Kidney epithelial cell (primary cell): ENCODE measurements at regions not wholly inside any gene's neighbourhood (a gene's known extent, or its start where the extent isn't known, plus 50 kb on each side); places are given as distances from the start of the nearest gene placed in this dataset.

Source experiments
- DNase-seq: peaks from one replicate; pipeline ENCODE4 v3.0.0-alpha.2; 2010; ENCODE audit warnings: low read depth
- H3K27me3 ChIP-seq: 2 replicates; pipeline ENCODE4 v1.6.0; 2011; ENCODE audit warnings: low read length; ENCODE audit not compliant: control insufficient read depth, insufficient read depth
- H3K36me3 ChIP-seq: 2 replicates; pipeline ENCODE4 v1.5.1; 2011; ENCODE audit warnings: low read length; ENCODE audit not compliant: control insufficient read depth, insufficient read depth
- H3K4me3 ChIP-seq: 2 replicates; pipeline ENCODE4 v1.5.1; 2011; ENCODE audit warnings: low read depth, mild to moderate bottlenecking, control low read depth, low read length
- TF ChIP-seq, protein P1 (sequence below): IDR thresholded peaks from 2 replicates; pipeline ENCODE4 v1.5.1; 2011; ENCODE audit warnings: mild to moderate bottlenecking, moderate library complexity, low read length, control low read depth, inconsistent platforms; ENCODE audit not compliant: insufficient read depth, poor library complexity, severe bottlenecking

- Histone ChIP-seq H3K36me3 (no peaks in the 10 kb centered on the region), H3K27me3 (no peaks in the 10 kb centered on the region), H3K4me3 (no peak overlapping the region)
- no peak for DNase-seq
- TF ChIP-seq, protein P1, sequence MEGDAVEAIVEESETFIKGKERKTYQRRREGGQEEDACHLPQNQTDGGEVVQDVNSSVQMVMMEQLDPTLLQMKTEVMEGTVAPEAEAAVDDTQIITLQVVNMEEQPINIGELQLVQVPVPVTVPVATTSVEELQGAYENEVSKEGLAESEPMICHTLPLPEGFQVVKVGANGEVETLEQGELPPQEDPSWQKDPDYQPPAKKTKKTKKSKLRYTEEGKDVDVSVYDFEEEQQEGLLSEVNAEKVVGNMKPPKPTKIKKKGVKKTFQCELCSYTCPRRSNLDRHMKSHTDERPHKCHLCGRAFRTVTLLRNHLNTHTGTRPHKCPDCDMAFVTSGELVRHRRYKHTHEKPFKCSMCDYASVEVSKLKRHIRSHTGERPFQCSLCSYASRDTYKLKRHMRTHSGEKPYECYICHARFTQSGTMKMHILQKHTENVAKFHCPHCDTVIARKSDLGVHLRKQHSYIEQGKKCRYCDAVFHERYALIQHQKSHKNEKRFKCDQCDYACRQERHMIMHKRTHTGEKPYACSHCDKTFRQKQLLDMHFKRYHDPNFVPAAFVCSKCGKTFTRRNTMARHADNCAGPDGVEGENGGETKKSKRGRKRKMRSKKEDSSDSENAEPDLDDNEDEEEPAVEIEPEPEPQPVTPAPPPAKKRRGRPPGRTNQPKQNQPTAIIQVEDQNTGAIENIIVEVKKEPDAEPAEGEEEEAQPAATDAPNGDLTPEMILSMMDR, result no peak
Measured at GRCh38 chr5:14954616-14955343, 83.2 kb upstream of the ANKH start.

- TF ChIP-seq, protein P1, result no peak
- Histone ChIP-seq H3K36me3 (no peaks in the 10 kb centered on the region), H3K27me3 (no peaks in the 10 kb centered on the region), H3K4me3 (no peak overlapping the region)
- no peak for DNase-seq
Measured at GRCh38 chr5:14954216-14954615, 82.6 kb upstream of the ANKH start.

DNA sequence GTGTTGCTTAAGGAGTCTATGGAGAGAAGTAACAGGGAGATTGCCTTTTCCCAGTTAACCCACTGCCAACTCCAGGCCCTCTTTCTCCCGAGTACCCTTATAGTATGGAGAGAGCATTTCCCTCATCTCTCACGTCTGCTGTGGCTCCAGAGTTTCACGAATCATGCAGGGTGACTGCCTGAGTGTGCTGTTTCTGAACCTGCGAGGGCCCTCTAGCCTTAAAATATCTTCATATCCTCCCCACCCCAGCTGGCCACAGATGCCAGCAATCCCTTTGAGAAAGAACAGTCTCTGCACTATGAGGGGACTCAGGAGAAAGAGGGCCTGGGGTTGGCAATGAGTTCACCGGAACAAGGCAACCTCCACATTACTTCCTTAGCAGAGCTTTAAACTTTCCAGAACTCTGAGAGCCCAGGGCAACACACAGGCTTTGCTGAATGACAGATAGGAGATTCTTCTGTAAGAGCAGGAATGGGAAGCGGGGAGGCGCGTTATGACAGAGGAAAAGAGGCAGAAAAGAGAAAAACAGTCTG is 81.6 kb upstream of the ANKH start:
- Histone ChIP-seq H3K27me3 (no peaks in the 10 kb centered on the region), H3K4me3 (no peak overlapping the region), H3K36me3 (no peaks in the 10 kb centered on the region)
- DNase-seq, result no peak
- TF ChIP-seq, protein P1, result no peak

- TF ChIP-seq, protein P1, result no peak
- no peaks in the 10 kb centered on the region for H3K27me3 ChIP-seq
- no peak overlapping the region for H3K4me3 ChIP-seq
- DNase-seq, result no peak
- no peaks in the 10 kb centered on the region for H3K36me3 ChIP-seq
Measured at GRCh38 chr5:14948383-14948782, 76.8 kb upstream of the ANKH start.

DNA sequence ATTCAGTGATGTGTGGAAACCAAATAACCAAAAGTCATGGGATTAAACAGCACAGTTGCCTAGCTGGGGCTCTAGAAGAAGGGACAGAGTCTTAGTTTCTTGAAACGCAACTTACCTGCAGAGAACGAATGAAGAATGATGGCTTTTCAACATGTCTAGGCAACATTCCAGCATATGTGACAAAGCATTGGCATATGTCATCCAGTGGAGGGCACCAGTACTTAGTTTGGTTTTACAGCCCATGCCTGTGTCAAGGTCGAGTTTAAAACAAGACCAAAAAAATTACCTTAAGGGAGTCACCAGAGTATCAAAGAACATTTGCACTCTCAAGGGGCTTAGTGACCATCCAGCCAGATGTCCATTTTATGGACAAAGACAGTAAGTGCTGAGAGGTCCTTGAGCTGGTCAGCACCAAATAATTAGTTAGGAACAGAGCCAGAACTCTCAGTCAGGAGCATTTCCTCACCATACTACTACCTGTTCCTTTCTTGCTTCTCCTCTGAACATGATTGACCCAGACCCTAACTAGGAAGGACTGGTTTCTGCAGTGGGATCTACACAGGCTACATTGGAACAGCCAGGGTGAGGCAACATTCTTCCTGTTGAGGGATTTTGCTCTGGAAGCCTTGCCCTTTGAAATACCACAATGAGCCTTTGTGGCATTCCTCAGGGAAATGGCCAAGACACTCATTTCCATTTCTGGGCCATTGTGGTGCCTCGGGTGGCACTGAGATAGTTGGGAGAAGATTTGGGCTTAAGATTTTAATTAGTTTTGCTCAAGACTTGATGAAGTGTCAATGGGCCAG is 75.4 kb upstream of the ANKH start:
- Histone ChIP-seq H3K4me3 (no peak overlapping the region), H3K27me3 (no peaks in the 10 kb centered on the region), H3K36me3 (no peaks in the 10 kb centered on the region)
- DNase-seq, result no peak
- TF ChIP-seq, protein P1, result peak; percentile 43
